ENCODE measurements at regions not wholly inside any gene's neighbourhood (a gene's known extent, or its start where the extent isn't known, plus 50 kb on each side); places are given as distances from the start of the nearest gene placed in this dataset.

DNA sequence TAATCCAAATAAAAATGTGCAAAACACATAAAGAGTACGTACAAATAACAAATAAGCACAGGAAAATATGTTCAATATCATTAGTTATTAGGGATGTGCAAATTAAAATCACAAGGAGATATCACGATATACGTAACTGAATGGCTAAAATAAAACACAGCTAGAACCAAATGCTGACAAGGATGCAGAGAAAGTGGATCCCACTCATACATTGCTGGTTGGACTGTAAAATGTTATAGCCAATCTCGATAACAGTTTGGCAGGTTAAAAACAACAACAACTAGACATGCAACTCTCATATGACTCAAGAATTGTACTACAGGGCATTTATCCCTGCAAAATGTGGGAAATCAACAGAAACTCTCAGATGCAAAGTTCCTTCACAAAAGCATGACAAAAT lies 553.9 kb downstream of the ADCYAP1 start:
- Mint-ChIP-seq H3K27me3 (no peaks in the 10 kb centered on the region), H3K9me3 (peaks cover 13% of the 10 kb centered on the region), H3K36me3 (ENCODE audit: low read depth) (no peaks in the 10 kb centered on the region), H3K27ac (no peak overlapping the region), H3K4me3 (no peak overlapping the region), H3K4me1 (ENCODE audit: low read depth) (no peaks in the 10 kb centered on the region)
- POLR2A ChIA-PET, result no interaction called here
- DNase-seq (no peak), ATAC-seq (ENCODE audit: poor library complexity) (no peak)
- CTCF ChIA-PET, result no interaction called here
- Histone ChIP-seq H3K27me3 (ENCODE audit: control insufficient read depth in 1 of 2, insufficient read depth in 2 of 2, low read length in 2 of 2) (no peaks in the 10 kb centered on the region), H3K36me3 (ENCODE audit: insufficient read depth, low read length) (no peaks in the 10 kb centered on the region), H3K4me1 (ENCODE audit: insufficient read depth, low read length) (no peaks in the 10 kb centered on the region), H3K9me3 (ENCODE audit: control insufficient read depth in 1 of 2, insufficient read depth in 1 of 2, low read length in 2 of 2) (peaks cover 0 to 5% of the 10 kb centered on the region in 2 experiments), H3K27ac (ENCODE audit: low read depth in 1 of 2, low read length in 2 of 2) (no peak overlapping the region), H3K4me3 (ENCODE audit: low read length) (no peak overlapping the region)
- TF ChIP-seq, protein P1, sequence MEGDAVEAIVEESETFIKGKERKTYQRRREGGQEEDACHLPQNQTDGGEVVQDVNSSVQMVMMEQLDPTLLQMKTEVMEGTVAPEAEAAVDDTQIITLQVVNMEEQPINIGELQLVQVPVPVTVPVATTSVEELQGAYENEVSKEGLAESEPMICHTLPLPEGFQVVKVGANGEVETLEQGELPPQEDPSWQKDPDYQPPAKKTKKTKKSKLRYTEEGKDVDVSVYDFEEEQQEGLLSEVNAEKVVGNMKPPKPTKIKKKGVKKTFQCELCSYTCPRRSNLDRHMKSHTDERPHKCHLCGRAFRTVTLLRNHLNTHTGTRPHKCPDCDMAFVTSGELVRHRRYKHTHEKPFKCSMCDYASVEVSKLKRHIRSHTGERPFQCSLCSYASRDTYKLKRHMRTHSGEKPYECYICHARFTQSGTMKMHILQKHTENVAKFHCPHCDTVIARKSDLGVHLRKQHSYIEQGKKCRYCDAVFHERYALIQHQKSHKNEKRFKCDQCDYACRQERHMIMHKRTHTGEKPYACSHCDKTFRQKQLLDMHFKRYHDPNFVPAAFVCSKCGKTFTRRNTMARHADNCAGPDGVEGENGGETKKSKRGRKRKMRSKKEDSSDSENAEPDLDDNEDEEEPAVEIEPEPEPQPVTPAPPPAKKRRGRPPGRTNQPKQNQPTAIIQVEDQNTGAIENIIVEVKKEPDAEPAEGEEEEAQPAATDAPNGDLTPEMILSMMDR (IDR thresholded peaks at IDR 0.05), result no peak
- intact Hi-C loops (cut with DNase I, micrococcal nuclease), result no loop called here

DNA sequence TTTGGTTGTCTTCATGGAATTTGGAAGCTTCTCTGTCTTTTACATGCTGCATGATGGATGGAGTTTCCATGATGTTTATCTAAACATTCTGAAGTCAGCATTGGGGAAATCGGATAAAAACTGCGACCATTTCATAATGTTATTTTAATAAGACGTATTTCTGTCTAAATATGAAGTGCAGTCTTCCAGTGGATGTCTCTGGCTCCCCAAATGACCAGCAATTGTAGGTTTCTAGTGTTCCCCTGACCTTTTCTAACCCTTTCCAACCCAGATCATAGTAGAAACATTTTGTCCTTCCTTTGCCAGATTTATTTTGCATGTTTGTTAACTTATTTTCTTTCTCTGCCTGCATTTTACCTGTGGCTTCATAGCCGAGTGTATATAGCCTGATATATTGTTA lies 559.3 kb downstream of the ADCYAP1 start:
- ChIA-PET CTCF (no interaction called here), POLR2A (no interaction called here)
- peaks cover 3% of the 10 kb centered on the region for H3K9me3 Mint-ChIP-seq

DNA sequence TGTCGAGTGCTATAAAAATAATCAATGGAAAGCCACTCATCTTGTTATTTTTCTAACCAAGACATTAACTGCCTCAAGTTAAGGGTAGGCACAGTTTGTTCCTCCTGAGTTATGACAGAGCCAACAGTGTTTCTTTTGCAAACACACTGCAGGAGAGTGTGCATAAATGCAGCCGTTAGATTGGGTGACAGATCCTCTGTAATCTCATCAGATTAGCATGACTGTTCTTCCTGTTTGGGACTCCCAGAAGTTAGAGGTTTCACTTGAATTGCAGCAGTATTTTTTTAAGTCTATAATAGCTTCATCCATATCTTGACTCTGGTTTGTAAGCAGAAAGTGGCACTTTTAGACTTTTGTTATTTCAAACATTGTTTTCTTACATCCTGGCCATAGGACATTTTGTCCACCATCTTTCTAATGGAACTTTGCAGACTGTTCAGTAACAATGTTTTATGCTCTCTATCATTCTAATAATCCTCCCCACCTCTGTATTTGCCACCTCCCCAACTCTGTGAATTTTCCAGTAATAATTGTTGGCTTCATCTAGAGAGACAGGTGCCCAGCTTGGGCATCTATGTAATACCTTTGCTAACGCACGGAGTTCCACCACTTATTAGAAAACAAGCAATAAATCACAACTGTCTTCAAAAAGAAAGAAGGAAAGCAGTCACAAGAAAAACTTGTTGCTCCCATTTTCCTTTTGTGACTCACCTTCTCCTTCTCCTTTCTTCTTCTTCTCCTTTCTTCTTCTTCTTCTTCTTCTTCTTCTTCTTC lies 560.0 kb downstream of the ADCYAP1 start:
- Histone ChIP-seq H3K9me3 (ENCODE audit: control insufficient read depth in 1 of 2, insufficient read depth in 1 of 2, low read length in 2 of 2) (peaks cover 0 to 5% of the 10 kb centered on the region in 2 experiments), H3K27me3 (ENCODE audit: control insufficient read depth in 1 of 2, insufficient read depth in 2 of 2, low read length in 2 of 2) (no peaks in the 10 kb centered on the region), H3K4me1 (ENCODE audit: insufficient read depth, low read length) (no peaks in the 10 kb centered on the region), H3K4me3 (ENCODE audit: low read length) (no peak overlapping the region), H3K36me3 (ENCODE audit: insufficient read depth, low read length) (no peaks in the 10 kb centered on the region), H3K27ac (ENCODE audit: low read depth in 1 of 2, low read length in 2 of 2) (no peak overlapping the region)
- intact Hi-C loops (cut with DNase I, micrococcal nuclease), result no loop called here
- ATAC-seq (ENCODE audit: poor library complexity), result no peak
- no peak overlapping the region for H3K4me3 Mint-ChIP-seq
- ChIA-PET CTCF (no interaction called here), POLR2A (no interaction called here)
- H3K27ac Mint-ChIP-seq, result no peak overlapping the region
- no peaks in the 10 kb centered on the region for H3K36me3 Mint-ChIP-seq (ENCODE audit: low read depth)
- TF ChIP-seq, protein P1 (IDR thresholded peaks at IDR 0.05), result no peak
- no peaks in the 10 kb centered on the region for H3K27me3 Mint-ChIP-seq
- DNase-seq, result no peak
- H3K9me3 Mint-ChIP-seq, result peaks cover 3% of the 10 kb centered on the region
- H3K4me1 Mint-ChIP-seq (ENCODE audit: low read depth), result no peaks in the 10 kb centered on the region

More for the DNA sequence above, 559.3 kb downstream of the ADCYAP1 start:
- H3K27ac Mint-ChIP-seq, result no peak overlapping the region
- Histone ChIP-seq H3K4me3 (ENCODE audit: low read length) (no peak overlapping the region), H3K4me1 (ENCODE audit: insufficient read depth, low read length) (no peaks in the 10 kb centered on the region), H3K27me3 (ENCODE audit: control insufficient read depth in 1 of 2, insufficient read depth in 2 of 2, low read length in 2 of 2) (no peaks in the 10 kb centered on the region), H3K36me3 (ENCODE audit: insufficient read depth, low read length) (no peaks in the 10 kb centered on the region), H3K9me3 (ENCODE audit: control insufficient read depth in 1 of 2, insufficient read depth in 1 of 2, low read length in 2 of 2) (peaks cover 0 to 5% of the 10 kb centered on the region in 2 experiments), H3K27ac (ENCODE audit: low read depth in 1 of 2, low read length in 2 of 2) (no peak overlapping the region)
- DNase-seq (no peak), ATAC-seq (ENCODE audit: poor library complexity) (no peak)
- TF ChIP-seq, protein P1 (IDR thresholded peaks at IDR 0.05), result no peak
- no peaks in the 10 kb centered on the region for H3K27me3 Mint-ChIP-seq
- no peaks in the 10 kb centered on the region for H3K36me3 Mint-ChIP-seq (ENCODE audit: low read depth)
- H3K4me3 Mint-ChIP-seq, result no peak overlapping the region
- intact Hi-C loops (cut with DNase I, micrococcal nuclease), result no loop called here
- H3K4me1 Mint-ChIP-seq (ENCODE audit: low read depth), result no peaks in the 10 kb centered on the region
